GM18526 (cell line): ENCODE measurements at regions not wholly inside any gene's neighbourhood (a gene's known extent, or its start where the extent isn't known, plus 50 kb on each side); places are given as distances from the start of the nearest gene placed in this dataset.

Source experiments
- POLR2A ChIP-seq: IDR thresholded peaks from 3 replicates; pipeline ENCODE4 v1.6.1; 2011; ENCODE audit not compliant: insufficient read length; ENCODE audit errors: extremely low read depth

GRCh38 chr15:69941301-69941605 is 156.5 kb downstream of the TLE3 start:
- no peak for TF ChIP-seq POLR2A

- TF ChIP-seq POLR2A, result no peak
Measured at GRCh38 chr15:69941706-69942495, 155.8 kb downstream of the TLE3 start.

- TF ChIP-seq POLR2A, result no peak
Measured at GRCh38 chr15:69943637-69944036, 154.1 kb downstream of the TLE3 start.

GRCh38 chr15:69945729-69946128 is 152.0 kb downstream of the TLE3 start:
- TF ChIP-seq POLR2A, result no peak

- TF ChIP-seq POLR2A, result no peak
Measured at GRCh38 chr15:69946870-69947269, 150.8 kb downstream of the TLE3 start.

GRCh38 chr15:69947394-69947793 is 150.3 kb downstream of the TLE3 start:
- no peak for TF ChIP-seq POLR2A

- TF ChIP-seq POLR2A, result no peak
Measured at GRCh38 chr15:69949485-69949884, 148.2 kb downstream of the TLE3 start.

GRCh38 chr15:69951256-69951897 is 146.3 kb downstream of the TLE3 start:
- TF ChIP-seq POLR2A, result no peak

- TF ChIP-seq POLR2A, result no peak
Measured at GRCh38 chr15:69951898-69952555, 145.7 kb downstream of the TLE3 start.

- TF ChIP-seq POLR2A, result no peak
Measured at GRCh38 chr15:69953051-69953450, 144.7 kb downstream of the TLE3 start.

GRCh38 chr15:69953816-69954215 is 143.9 kb downstream of the TLE3 start:
- no peak for TF ChIP-seq POLR2A

- no peak for TF ChIP-seq POLR2A
Measured at GRCh38 chr15:69954666-69955065, 143.1 kb downstream of the TLE3 start.

- TF ChIP-seq POLR2A, result no peak
Measured at GRCh38 chr15:69955240-69955894, 142.3 kb downstream of the TLE3 start.

- TF ChIP-seq POLR2A, result no peak
Measured at GRCh38 chr15:69956417-69956816, 141.3 kb downstream of the TLE3 start.

GRCh38 chr15:69957175-69957574 is 140.5 kb downstream of the TLE3 start:
- no peak for TF ChIP-seq POLR2A
